Stimulated activated CD8-positive, alpha-beta memory T cell treated with anti-CD3 and anti-CD28 coated beads, Interleukin-15, amount 100 ng/mL, for 1 hour (primary cell): ENCODE measurements at regions not wholly inside any gene's neighbourhood (a gene's known extent, or its start where the extent isn't known, plus 50 kb on each side); places are given as distances from the start of the nearest gene placed in this dataset.

Source experiments
- DNase-seq: peaks from one replicate; pipeline ENCODE4 v3.0.0-alpha.2; 2020; ENCODE audit warnings: low read depth

DNA sequence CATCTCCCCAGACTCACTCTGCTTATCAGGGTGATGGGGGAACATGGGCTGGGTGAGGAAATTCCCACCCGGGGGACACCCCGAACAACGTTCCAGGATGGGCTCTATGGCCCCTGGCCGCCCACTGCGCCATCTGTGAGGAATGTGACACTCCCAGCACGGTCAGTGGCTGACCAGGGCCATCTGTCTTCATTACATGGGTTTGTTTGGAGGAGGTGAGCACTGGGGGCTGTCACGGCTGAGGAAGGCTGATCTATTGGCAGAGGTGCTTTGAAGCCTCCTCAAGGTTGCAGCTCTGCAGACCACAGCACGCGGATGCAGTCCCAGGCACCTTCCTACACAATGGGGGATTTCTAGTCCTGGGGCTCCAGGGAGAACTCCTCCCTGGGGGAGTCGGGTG is 214.1 kb upstream of the FOXF1 start:
- DNase-seq, result no peak

DNA sequence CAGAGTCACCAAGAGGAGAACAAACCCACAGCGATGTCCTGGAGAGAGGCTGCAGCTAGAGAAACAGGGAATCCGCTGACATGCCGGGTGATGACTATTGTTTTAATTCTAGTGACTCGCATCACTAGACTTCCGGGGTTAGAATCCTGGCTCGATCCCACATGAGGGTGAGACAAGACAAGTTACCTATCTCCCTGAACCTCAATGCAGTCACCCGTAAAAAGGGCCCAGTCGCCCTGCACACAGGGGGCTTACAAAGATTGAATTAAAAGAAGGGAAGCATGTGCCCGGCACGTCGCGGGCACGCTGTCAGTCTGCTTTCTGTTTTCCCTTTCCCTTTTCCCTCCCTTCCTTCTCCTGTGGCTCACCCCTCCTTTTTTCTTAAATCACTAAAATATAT is 212.9 kb upstream of the FOXF1 start:
- no peak for DNase-seq

DNA sequence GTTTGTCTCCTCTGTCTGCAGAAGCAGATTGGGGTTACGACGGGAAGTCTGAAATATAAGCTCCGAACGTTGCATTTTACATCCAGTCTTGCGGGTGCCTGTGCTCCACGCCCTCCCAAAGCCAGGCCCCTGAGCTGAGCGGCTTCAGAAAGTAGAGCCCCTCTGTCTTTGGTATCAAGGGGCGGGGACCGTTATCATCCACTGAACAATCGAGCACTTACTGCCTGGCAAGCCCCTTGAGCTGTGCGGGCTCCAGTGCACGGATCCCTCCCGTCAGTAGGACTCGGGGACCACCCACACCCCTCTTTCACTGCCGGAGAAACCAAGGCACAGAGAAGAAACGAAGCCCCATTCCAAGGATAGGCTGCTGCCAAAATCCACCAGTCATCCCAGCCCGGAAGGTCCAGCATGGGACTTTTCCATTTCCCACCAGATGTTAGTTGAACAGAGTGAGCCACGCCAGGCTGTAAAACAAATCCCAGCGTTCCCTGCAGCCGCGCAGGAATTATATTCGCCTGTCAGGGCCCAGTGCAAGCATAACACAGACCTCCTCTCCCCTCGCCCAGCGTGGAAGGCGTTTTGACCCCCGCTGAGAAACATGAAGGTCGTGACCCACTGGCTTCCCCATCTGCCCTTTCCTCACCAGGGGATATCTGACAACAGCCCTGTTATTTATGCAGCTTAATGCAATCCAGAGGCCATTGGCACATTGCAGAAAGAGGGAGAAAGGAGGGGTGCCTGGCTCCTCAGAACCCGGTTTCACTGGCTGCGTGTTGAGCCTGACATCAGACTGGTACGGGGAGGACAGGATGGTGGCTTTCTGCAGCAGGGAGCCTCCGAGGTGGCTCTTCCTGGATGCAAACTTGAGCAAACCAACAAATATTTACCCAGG is 212.2 kb upstream of the FOXF1 start:
- DNase-seq, result no peak

DNA sequence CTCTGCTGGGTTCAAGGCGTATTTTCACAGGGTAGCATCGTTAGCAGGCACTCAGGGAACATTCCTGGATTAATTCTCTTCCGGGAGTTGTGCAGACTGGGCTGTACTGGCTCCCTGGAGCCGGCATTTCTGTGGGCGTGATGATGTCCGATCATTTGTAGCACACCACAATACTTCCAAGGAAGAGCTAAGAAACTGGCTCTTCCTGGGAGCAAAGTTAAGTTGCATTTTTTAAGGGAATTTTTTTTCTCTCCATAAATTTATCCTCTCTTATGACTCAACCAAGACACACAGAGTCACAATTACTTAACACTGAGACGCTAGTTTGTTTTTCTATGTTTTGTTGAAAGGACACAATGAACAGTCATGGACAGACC is 211.6 kb upstream of the FOXF1 start:
- no peak for DNase-seq

DNA sequence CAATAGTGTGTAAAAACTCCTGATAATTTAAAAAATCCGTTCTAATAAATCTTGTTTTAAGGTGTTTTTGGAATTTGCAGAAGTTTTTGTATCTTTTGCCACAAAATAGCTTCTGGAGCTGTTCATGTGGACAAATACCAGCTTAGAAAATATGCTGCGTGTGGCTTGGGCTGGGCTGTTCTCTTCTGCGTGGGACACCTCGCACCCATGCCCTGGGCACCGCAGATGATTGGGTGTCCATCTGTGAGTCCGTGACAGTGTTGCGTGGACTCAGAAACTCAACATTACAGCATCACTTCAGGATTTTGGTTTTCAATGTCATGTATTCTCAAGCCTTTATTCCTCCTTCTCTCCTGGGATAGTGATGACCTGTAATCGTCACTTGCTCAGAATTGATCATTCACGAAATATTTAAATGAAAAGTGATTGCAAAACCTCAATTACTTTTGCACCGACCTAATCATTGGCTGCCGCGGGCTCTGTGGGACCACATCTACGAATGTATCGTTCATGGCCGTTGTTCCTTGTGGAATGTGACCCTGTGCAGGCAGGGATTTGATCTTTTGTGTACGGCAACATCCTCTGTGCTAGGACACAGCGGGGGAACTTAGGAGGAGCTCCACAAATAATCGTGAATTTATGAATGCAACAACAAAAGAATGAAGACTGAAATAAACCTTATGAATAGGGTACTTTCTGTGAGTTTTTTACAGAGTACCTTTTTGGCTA is 210.3 kb upstream of the FOXF1 start:
- no peak for DNase-seq

DNA sequence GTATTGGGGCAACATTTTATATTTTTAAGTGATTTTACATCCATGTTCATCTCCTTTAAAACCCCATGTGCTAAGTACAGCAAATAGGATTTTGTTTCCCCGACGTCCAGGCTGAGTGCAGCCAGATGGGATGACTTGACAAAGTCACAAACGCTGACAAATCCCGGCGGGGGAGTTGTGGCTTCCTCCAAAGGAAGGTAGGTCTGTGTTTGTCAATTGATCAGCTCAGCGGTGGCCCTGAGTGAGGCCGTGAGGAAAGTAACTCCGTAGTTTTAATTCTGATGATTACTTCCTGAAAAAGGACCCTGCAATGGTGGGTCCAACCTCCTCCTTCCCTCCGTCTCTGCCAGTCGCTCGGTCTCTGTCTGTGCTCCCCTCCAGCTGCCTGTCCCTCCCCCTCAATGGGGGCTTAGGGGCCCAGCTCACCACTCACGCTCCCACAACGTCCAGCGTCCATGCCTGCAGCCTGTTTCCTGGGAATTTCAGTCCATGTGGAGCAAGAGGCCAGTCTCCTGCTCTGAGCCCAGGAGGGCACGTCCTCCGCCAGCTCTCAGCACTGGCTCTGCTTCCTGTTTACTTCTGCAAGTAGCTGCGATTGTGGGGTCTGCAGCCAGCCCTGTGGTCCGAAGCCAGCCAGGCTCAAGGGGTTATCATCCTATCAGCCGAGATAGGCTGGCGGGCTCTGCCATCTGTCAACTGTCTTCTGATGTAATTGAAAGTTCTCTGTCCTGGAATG is 209.4 kb upstream of the FOXF1 start:
- DNase-seq, result no peak

DNA sequence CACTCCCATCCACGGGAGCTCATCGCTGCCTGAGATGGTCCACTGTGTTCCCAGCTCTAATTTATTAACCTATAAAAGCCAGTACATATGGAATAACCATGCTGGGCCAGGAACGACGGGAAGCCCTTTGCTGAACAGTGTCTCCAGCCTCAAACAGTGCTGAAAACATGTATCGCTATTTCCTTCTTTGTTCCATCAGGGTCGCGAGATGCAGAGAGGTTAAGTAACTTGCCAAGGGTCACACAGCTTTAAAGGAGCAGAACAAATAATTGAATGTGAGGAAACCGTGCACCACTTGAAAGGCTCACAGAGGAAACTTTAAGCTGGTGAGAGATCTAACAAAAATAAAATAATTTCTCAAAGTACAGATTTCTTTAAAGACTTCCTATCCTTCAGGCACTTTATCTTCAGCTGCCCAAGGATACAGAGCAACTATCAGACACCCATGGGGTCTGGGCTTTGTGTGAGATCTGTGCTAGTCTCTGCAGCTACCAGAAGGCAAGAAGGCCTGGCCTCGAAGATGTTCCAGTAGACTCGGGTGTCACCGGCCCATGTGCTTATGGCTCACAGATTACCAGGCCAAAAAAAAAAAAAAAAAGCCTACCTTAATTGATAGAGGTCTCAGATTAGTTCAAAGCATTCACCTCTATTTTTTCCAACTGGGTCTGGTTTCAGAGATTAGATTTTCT is 207.8 kb upstream of the FOXF1 start:
- DNase-seq, result no peak

DNA sequence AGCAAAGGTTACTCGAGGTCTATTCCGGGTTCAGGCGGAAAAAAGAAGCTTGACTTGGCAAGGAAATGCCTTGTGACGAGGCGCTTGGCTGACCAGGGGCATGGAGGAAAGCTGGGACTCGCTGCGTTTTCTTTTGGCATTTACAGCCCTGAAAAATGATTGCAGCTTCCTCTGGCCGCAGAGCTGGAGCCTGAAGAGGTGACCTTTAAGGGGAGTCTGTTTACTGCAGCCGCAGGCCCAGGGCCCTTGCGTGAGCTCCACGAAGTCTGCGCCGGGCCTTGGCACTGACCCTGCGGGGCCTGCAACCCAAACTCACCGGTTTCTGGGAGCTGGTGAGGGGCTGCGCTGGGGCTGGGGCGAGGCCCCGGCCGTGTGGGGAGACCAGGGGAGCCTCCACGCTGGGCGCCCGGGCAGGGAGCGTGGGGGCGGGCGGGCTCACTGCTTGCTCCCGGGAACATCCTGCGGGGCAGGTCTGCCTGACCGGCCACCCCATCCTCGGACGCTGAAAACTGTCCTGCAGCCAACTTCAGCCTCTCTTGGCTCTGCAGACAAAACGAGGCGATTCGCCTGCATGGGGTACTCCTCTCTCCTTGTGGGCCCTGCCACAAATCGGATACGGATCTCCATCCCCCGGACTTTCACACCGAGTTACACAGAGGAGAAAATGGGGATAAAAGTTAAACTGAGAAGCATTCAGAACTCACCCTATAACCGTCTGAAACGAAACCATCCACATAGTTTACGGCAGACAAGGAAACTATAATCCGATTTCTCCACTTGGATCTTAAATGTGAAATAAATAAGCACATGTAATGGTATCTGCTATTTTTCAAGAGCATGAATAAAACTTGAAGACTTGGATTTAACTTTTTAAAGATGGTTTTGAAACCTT is 206.3 kb upstream of the FOXF1 start:
- DNase-seq, result no peak

DNA sequence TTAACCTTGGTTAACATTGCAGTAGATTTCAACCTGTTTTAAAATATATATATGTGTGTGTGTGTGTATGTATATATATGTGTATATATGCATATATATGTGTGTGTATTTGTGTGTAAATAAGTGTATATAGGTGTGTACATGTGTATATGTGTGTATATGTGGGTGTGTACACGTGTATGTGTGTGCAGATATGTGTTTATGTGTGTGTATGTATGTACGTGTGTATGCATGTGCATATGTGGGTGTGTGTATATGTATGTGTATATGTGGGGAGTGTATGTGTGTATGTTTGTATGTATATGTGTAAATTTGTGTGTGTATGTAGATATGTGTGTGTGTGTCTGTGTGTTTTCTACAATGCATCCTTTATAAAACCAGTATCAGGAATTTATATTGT is 205.5 kb upstream of the FOXF1 start:
- no peak for DNase-seq

DNA sequence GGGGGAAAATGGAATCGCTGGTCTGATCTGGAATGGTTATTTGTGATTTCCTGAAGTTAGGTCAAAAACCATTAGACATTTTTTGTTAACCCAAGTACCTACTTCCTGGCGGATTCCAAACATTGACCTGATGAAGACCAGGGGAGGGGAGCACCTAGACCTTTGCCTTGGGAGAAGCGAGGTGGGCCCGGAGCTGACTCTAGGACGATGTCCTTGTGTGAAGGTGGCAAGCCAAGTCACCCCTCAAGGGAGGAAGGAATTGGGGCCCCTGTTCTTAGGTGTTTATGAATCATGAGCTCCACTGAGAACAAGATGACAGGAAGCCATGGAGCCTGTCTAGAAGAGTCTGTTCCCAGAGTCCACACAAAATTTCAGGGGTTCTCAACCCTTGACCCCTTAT is 204.9 kb upstream of the FOXF1 start:
- DNase-seq, result no peak

DNA sequence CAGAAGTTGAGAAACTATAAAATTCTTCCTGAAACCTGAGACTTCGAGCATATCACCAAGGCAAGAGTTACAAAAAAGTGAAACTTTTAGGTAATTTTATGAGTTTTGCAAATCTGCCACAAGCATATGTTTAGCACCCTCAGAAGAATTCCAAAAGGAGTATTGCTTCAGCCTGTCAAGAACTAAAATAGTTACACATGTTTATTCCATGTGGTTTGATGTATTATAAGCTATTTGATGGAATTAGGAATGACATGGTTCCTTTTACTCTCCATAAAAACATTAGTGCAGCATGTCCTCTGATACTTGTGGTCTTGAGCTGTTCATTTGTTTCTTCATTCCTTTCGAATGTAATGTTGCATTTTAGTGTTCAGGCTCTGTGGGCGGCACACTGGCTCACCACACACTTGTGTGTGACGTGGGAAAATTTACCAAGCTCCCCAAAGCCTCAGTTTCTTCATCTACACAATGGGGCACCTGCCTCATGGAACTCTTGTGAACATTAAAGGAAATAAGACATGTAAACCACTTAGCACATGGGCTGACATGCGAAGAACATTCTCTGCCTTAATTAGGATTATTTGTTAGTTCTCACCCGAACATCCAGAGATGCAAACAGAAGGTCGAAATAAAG is 204.2 kb upstream of the FOXF1 start:
- no peak for DNase-seq

DNA sequence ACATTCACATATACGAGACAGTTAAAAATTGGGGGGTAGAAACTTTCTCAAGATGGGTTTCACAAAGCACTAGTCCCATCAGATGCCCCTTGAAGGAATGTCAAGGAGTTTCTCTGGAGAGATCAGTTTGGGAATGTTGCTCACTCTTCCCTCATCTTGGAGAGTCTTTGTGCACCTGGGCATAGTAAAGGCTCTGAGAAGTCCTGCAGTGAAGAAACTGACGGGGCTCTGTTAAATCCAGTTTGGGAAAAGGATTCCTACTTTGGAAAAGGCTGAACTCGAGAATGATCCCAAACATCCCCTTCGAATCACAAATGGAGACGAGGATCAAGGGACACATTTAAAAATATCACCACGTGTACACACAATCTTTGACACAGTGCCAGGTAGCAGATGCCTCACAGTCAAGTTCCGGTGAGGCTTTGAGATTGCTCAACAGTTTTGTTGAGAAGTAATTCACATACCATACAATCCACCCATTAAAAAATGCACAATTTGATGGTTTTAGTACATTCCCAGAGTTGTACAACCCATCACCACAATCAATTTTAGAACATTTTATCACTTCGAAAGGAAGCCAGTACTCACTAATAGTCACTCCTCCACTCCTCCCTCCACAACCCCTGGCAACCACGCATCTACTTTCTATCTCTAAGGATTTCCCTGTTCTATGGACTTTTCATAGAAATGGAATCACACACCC is 203.4 kb upstream of the FOXF1 start:
- no peak for DNase-seq

DNA sequence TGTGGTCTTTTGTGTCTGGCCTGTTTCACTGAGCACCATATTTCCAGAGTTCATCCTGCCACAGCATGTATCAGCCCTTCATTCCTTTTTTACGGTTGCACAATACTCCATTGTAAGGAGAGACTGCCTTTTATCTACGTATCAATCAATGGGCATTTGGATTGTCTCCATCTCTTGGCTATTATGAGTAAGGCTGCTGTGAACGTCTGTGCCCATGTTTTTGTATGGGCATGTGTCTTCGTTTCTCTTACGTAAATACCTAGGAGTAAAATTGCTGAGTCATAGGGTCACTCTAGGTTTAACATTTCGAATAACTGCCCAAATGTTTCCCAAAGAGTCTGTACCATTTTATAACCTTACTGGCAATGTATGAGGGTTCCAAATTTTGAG is 202.8 kb upstream of the FOXF1 start:
- DNase-seq, result no peak

DNA sequence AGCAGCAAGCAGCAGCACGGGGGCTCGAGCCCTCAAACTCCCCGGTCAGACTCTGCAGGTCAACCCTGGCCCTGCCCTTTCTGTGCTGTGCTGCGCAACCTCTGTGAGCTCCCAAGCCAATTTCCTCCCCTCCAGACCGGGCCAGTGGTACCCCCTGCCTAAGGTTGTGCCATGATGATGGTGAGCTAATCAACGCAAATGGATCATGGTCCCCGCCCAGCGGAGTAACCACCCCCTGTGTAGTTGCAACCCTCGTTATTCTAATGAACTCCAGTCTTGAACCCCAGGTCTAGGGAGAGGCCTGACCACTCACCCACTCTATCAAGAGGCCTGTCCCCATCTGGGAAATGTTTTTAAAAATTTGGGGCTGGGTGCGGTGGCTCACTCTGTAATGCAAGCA is 201.8 kb upstream of the FOXF1 start:
- DNase-seq, result no peak

DNA sequence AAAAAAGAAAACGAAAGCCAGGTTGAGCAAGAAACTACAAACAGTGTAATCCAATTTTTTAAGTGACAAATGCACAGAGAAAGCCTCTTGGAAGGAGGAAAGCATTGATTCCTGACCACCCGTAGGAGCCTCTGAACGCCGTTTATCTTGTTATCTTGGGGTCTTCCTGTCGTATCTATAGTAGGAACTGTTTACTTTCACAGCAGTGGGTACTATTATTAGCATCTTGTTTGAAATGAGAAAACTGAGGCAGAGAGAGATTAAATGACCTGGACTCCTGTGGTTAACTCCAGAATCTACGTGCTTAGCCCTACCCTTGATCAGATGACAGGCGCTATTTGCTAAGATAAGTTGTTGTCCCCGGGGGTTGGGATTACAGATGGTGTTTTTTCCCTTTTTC is 196.7 kb upstream of the FOXF1 start:
- no peak for DNase-seq

DNA sequence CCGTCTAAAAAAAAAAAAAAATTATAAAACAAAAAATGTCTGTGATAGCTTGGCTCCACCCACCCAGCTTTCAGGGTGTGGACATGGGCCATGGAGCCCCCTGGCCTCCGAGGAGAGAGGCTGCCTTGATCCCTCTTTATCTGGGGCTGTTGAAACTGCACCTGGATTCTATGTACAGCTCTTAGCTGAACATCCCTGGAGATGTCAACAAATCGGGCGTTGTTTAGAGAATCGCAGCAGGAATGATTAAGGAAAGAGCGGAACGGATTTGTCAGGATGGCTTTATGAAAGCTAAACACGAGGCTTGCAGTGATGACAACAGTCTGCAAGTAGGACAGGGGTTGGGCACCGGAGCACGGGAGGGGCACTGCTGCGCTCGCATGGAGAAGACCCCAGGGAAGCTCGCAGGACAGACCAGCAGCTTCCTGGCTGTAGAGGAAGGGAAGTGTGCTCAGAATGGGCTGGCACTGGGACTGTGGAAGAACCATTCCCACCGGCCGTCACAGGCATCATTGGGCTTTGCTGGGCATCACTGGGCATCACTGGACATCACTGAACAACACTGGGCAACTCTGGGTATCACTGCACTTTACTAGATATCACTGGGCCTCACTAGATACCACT is 195.8 kb upstream of the FOXF1 start:
- DNase-seq, result no peak

DNA sequence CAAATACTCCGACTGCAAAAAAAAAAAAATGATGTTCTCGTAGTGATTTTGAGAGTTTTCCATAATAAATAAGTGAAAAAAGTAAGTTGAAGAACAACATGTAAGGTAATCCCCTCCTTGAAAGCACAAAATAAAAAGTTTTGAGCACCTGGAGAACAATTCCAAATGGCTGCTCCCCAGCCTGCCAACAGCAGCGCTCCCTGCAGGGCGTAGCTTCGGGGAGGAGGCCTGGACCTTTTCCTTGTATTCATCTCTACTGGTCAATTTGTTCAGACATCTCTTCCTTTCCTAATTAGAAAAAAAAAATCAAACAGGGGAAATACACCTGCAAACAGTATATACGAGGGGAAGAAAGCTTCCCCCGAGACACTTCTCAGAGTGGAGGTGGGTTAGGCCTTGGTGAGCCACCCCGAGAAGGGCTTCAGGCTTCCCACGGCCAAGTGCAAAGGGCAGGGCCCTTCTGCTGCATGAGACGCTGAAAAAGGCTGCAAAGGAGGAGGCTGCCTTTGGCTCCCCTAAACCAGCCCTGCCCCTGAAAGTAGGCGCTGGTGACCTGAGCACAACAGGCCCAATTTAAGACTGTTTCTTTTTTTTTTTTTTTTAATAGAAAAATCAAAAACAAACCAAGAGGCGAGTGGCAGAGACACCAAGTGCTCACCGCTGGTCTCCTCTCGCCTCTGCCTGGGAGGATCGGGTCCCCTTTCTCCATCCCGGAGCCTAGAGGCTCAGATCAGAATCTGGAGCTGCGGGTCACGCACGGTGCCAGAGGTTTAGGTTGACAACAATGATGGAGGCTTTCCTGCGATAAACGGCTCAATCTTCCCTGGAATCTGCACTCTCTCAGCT is 193.1 kb upstream of the FOXF1 start:
- DNase-seq, result no peak

DNA sequence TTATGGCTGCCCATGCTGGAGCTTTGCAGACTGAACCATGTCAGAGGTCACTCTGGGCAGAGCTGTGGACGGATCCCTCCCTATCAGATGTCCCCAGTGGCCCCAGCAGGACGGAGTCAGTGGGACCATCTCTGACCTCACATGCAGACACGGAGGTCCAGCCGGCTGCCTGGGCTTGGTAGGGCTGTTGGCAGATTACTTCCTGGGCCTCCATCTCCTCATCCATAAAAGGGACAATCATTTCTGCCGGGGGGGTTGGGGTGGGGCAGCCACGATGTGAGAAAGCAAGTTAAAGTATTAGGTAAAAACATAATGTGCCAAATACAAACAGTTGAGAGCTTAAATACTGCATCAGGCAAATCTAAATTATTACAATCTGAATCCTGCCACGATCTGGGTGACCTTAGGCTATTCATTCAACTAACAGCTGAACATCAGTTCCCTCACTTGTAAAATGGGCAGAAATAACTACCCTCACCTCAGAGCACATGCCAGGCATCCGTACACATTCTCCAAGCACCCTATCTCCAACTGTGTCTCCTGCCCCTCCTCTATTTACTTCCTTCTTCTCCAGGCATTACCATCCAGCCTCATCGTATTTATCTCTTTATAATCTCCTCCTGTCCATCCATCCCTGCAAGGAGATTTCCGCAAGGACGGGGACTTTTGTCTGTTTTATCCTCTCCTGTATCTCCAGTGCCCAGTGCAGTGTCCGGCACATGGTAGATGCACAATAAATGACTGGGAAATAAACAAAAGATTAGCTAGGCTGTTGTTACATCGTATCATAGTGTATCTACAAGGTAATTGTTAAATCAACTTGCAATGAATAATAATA is 192.3 kb upstream of the FOXF1 start:
- no peak for DNase-seq
